Omental fat pad (tissue), 3 donors: ENCODE measurements at regions not wholly inside any gene's neighbourhood (a gene's known extent, or its start where the extent isn't known, plus 50 kb on each side); places are given as distances from the start of the nearest gene placed in this dataset.

Experiments used
- ATAC-seq: fragments of 150-250 bp; one replicate; pipeline ENCODE4 v1.9.1; 2016; ENCODE audit warnings: mild to moderate bottlenecking, moderate library complexity; ENCODE audit not compliant: low FRiP score
- DNase-seq: peaks from one replicate; pipeline ENCODE4 v3.0.0-alpha.2; 2019; ENCODE audit warnings: low spot score
- CTCF ChIP-seq, 3 donors: fragments of 450-650 bp; IDR thresholded peaks; one replicate each; pipeline ENCODE4 v1.5.1; 2016 to 2017; ENCODE audit warnings: antibody characterized with exemption in 3 of 3, mild to moderate bottlenecking in 3 of 3, moderate library complexity in 2 of 3

GRCh38 chr18:60267391-60268058, 105.0 kb downstream of the MC4R start:
- DNase-seq, result no peak
- ATAC-seq, result no peak
- no peak for TF ChIP-seq CTCF (IDR thresholded peaks at IDR 0.05)

- ATAC-seq (no peak), DNase-seq (no peak)
- TF ChIP-seq CTCF (IDR thresholded peaks at IDR 0.05), result no peak
Observed at GRCh38 chr18:60266558-60266957, 106.0 kb downstream of the MC4R start.

- DNase-seq, result no peak
- no peak for TF ChIP-seq CTCF (IDR thresholded peaks at IDR 0.05)
- ATAC-seq, result no peak
Observed at GRCh38 chr18:60259052-60259681, 113.4 kb downstream of the MC4R start.

- TF ChIP-seq CTCF (IDR thresholded peaks at IDR 0.05), result no peak
- no peak for ATAC-seq
Observed at GRCh38 chr18:60249388-60249787, 123.2 kb downstream of the MC4R start.

GRCh38 chr18:60248336-60249330, 123.9 kb downstream of the MC4R start:
- TF ChIP-seq CTCF (IDR thresholded peaks at IDR 0.05), result no peak
- no peak for DNase-seq
- ATAC-seq, result no peak

More at GRCh38 chr18:60249388-60249787, 123.2 kb downstream of the MC4R start:
- DNase-seq, result no peak

GRCh38 chr18:60247103-60247502, 125.5 kb downstream of the MC4R start:
- TF ChIP-seq CTCF (IDR thresholded peaks at IDR 0.05), result no peak
- DNase-seq, result no peak
- no peak for ATAC-seq
